ENCODE measurements at regions not wholly inside any gene's neighbourhood (a gene's known extent, or its start where the extent isn't known, plus 50 kb on each side); places are given as distances from the start of the nearest gene placed in this dataset.
"Not testable (repeated sequence)": the region's sequence is repeated elsewhere in the genome, so short reads cannot be mapped to it uniquely, and the experiment has no call there.

GRCh38 chr9:80796632-80797031 lies 892.7 kb downstream of the TLE1 start:
- no peak for DNase-seq

- no peak for DNase-seq
Observed at GRCh38 chr9:80794197-80794596, 895.1 kb downstream of the TLE1 start.

- no peak for DNase-seq
Observed at GRCh38 chr9:80793706-80794105, 895.6 kb downstream of the TLE1 start.

GRCh38 chr9:80792726-80793125 lies 896.6 kb downstream of the TLE1 start:
- DNase-seq: no peak

- no peak for DNase-seq
Observed at GRCh38 chr9:80791836-80792235, 897.5 kb downstream of the TLE1 start.

- DNase-seq: no peak
Observed at GRCh38 chr9:80790764-80791163, 898.6 kb downstream of the TLE1 start.

- DNase-seq: no peak
Observed at GRCh38 chr9:80789831-80790230, 899.5 kb downstream of the TLE1 start.

GRCh38 chr9:80787636-80788035 lies 901.7 kb downstream of the TLE1 start:
- no peak for DNase-seq

GRCh38 chr9:80784647-80785046 lies 904.7 kb downstream of the TLE1 start:
- DNase-seq: no peak

- no peak for DNase-seq
Observed at GRCh38 chr9:80775971-80776370, 913.4 kb downstream of the TLE1 start.

GRCh38 chr9:80775530-80775929 lies 913.8 kb downstream of the TLE1 start:
- peak; percentile 19 for DNase-seq

GRCh38 chr9:80771555-80772347 lies 917.6 kb downstream of the TLE1 start:
- no peak for DNase-seq

- no peak for DNase-seq
Observed at GRCh38 chr9:80763536-80763935, 925.8 kb downstream of the TLE1 start.

- DNase-seq: no peak
Observed at GRCh38 chr9:80755586-80755985, 933.8 kb downstream of the TLE1 start.

- not testable (repeated sequence) for DNase-seq
Observed at GRCh38 chr9:80747056-80747455, 942.3 kb downstream of the TLE1 start.

GRCh38 chr9:80732506-80732905 lies 956.8 kb downstream of the TLE1 start:
- DNase-seq: no peak

- DNase-seq: no peak
Observed at GRCh38 chr9:80720579-80720978, 968.8 kb downstream of the TLE1 start.

GRCh38 chr9:80707120-80707519 lies 982.2 kb downstream of the TLE1 start:
- DNase-seq: no peak

- no peak for DNase-seq
Observed at GRCh38 chr9:80701061-80701460, 988.3 kb downstream of the TLE1 start.

- no peak for DNase-seq
Observed at GRCh38 chr9:80699511-80699998, 989.8 kb downstream of the TLE1 start.

GRCh38 chr9:80698725-80699410 lies 990.5 kb downstream of the TLE1 start:
- no peak for DNase-seq

- no peak for DNase-seq
Observed at GRCh38 chr9:80692751-80693150, 996.6 kb downstream of the TLE1 start.

- no peak for DNase-seq
Observed at GRCh38 chr9:80691229-80691628, 998.1 kb downstream of the TLE1 start.

- DNase-seq: no peak
Observed at GRCh38 chr9:80690349-80690939, 998.9 kb downstream of the TLE1 start.
